Right kidney (tissue), 1 donor: ENCODE measurements at regions not wholly inside any gene's neighbourhood (a gene's known extent, or its start where the extent isn't known, plus 50 kb on each side); places are given as distances from the start of the nearest gene placed in this dataset.

Experiments used
- DNase-seq: peaks from one replicate; pipeline ENCODE4 v3.0.0-alpha.2; 2016

DNA sequence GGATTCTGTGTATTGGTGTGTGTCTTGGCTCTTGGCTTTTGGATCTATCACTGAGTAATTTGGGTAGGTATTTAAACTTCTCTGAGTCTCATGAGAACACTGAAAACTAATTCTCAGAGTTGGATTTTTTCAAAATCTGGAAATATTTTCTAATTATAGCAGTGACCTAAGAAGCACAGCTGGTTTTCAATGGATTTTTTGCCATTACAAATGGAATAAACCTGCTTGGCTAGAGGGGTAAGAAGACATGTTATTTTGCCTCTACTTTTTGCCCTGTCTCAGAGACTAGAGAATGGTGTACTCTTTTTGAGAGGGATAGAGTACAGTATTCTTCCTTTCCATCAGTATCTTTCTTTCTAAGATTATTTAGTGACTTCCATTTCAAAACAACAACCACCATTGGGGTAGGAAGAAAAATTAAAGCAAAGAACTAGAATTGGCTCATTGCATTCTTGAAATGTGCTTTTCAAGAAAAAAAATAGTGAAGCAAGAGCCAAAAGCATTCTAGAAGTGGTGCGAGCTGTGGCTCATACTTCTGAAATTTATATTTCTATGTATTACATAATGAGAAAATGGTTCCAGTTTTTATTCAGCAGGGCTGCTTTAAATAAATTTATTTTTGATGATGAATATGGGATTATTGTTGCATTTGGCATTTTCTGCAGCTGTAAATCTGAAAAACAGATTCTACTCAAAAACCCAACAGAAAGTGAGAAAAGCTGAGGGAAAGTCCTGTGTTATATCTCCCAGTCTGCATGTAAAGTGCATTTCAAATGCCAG is 850.2 kb upstream of the SLIT2 start:
- no peak for DNase-seq

DNA sequence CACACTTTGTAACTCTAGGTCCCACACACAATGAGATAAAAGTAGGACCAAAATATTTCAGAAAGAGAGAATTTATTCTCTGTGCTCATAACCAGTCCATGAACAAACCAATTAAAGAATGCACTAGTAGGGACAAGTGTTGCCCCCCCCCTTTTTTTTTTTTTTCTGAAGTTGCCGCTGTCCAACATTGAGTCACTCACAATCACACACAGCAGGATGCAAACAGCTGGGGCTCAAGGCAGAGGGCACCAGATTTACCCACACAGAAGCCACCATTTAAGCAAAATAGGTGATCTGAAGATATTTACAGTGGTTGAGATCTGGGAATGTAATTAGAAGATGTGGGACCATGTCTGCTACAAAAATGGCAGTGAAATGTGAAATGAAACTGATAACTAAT is 850.9 kb upstream of the SLIT2 start:
- no peak for DNase-seq

DNA sequence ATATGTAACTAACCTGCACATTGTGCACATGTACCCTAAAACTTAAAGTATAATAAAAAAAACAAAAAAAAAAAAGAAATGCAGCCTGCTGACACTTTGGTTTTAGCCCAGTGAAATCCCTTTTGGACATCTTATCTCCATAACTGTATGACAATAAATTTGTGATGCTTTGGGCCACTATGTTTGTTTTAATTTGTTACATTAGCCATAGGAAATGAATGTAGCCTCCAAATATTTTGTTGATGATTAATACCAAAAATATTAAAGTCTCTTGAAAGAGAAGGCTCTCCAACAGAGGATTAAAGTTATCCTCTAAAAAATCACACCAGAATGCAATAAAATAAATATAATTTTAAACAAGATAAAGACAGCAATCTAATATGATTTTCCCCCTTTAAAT is 852.7 kb upstream of the SLIT2 start:
- DNase-seq = no peak

DNA sequence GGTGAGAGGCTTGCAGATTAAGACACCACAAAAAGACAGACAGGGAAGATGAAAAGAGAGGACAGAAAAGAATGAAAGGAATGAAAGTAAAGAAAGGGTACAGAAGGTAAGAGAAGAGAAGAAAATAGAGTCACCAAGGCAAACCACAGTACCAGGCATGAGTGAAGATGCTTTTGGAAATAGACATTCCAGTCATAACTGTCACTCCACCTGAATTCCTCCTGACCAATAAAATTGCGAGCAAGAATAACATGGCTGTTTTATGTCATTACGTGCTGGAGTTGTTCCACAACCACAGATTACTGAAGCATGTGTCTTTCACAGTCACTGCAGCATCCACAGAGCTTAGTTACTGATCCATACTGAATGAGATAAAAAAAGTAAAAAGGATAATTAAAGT is 864.9 kb upstream of the SLIT2 start:
- no peak for DNase-seq

DNA sequence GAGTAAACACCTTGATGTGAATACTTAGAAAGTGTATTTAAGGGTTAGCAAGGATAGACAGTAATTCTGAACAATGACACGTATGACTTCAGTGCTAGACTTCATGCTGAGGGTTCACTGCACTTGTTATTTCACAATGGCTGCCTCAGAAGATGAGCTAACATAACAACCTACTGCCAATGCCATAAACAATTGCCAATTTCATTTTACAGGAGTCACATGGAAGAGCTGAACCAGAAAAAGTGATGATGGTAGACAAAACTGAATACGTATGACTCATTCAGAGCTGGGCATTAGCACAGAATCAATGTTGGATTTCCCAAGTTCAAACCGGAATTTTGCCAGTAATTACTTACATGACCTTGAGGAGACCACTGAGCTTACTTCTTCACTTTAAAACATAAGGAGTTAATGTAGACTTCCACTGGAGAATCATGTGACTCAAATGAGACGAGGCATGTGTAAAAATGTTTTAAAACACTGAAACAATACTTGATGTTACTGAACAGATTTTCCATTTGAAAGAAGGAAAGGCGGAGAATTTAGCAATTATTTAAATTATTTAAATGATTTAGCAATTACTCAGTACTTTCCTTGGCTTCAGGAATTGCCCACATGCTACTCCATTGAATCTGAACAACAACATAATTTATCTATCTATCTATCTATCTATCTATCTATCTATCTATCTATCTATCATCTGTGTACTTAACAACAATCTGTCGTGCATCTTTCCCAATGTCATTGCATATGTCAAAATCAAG is 868.5 kb upstream of the SLIT2 start:
- no peak for DNase-seq

DNA sequence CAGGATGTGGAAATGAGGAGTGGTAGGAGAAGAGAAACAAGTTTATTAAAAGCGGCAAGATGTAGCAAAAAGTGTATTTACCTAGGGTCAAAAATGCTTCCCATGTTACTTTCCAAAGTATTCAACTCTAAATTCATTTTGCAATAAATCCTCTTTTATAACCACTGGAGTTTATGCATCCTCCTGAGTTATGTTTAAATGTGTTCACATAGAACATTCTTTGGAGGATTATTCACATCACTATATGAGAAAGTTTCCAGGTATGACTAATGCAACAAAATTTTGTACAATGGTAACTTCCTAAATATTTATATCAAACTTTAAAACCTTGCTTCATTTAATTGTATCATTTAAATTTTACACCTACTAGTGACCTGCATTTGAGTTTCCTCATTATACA is 870.6 kb upstream of the SLIT2 start:
- DNase-seq = no peak

DNA sequence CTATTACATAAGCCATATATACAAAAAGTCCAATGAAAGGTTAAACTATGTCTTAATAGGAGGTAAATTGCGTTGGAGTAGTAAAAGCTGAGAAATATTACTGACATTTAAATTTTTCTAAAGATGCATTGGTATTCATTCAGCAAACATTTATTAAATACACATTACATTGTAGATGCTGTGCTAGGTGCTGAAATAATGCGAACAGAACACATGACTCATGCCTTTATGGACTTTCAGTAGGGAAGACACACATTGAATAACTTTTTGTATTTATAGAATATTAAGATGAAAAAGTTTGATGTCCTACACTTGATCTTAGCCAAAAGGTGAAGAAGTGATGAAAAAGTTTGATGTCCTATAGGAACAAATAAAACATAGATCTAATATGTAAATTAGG is 871.1 kb upstream of the SLIT2 start:
- DNase-seq = no peak

DNA sequence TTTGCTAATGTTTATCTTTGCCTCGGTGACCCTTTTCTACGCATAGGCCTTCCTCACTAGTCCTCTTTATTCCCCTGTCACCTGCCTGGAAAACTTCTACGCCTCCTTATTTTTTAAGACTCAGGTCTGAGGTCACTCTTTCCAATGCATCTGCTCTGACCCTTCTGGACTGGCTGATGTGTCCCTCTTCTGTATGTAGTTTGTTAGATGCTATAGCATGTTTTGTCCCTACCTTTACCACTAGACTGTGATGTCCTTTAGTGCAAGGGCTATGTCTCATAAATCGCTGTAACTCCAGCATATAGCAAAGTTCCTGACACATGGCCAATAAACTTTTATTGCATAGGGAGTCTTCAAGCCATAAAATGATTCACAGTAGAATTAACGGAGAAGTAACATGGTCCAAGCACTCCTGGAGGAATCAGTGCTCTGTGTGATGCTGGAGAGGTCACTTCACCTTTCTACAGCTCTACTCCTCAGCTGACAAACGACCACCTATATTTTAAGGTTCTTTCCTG is 872.5 kb upstream of the SLIT2 start:
- DNase-seq = peak; percentile 30

DNA sequence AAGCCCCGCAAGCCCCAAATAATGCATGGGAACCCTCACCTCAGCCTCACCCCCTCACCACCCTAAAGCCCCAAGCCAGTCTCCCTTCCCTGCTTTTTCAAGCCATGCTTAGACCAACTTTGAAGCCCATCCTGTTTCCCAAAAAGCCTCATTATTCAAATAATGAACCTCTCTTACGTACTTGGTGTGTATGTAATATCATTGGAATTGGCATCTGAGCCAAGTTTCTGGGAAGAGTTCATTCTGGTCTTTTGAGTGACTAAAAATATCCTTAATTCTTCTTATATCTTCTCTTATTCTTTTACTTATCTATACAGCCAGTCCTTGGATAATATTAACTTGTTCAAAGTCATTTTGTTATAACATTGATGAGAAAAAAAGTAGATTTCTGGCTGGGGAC is 875.8 kb upstream of the SLIT2 start:
- no peak for DNase-seq

DNA sequence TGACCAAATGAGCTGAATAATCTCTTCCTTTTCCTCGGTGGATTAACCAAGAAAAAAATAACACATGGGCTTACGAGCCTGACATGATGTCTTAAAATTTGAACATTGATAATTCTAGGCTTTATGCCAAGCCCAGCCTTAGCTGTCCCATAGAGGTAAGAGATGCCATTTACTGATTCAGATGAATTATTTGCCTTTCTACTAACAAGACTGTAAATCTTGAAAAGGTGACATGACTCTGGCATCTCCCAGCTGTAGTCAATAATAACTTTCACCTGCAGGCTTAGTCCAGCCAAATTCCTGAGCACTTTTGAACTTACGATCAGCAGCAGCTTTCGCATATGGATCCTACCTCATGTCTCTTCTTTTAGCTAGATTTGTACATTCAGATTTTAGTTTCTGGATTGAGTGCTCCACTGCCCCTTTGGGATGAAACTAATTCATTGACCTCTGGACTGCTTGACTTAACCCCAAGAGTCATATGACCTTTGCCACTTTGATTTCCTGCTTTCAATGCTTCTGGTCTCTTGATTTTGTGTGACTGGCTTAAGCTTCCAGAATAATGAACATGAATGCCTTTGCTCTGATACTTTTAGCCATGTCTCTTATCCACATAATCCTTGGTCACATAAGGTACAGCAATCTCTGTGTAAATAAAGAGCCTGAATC is 876.4 kb upstream of the SLIT2 start:
- no peak for DNase-seq

DNA sequence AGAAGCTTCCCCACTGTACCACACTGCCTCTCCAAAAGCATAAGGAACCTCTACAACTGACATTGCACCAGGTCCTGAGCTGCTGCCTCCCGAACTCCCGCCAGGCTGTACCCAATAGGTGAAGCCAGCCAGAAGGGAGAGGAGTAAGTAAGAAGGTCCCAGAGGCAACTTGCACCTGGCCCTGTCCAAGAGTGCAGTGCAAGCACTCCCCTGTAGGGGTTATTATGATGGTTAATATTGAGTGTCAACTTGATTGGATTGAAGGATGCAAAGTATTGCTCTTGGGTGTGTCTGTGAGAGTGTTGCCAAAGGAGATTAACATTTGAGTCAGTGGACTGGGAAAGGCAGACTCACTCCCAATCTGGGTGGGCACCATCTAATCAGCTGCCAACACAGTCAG is 879.3 kb upstream of the SLIT2 start:
- DNase-seq = no peak

DNA sequence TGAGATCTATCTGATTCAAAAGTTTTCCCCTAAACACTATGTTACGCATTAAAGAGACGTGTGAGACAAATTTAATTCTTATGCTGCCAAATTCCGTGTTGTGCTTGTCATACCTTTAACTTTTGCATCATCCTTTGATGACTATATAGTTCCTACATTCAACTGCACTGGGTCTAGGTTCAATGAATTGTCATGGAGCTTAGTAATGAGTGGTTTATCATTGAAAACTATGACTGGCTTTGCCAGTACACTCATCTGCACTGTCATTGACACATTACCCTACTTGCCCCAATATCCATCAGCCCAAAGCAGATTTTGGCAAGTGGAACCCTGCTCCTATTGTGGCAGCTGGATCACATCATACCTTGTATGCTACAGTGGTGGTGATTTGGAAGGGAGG is 882.9 kb upstream of the SLIT2 start:
- DNase-seq = no peak

DNA sequence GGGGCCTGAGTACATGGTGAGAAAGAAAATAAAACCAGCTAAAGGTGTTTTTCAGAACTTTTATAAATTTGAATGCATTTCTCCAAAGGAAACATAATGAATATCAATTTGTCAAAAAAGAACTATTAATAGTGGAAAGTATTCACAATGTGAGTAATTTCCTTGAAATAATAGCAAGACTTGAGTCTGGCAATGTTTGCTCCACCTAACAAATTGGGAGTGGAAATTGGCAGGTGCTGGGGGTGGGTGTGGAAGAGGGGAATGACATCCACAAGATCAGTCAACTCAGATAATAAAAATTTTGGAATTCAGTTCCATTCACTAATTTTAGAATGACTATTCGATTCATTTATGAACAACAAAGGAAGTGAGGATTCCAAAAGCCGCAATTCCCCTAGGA is 884.8 kb upstream of the SLIT2 start:
- no peak for DNase-seq

DNA sequence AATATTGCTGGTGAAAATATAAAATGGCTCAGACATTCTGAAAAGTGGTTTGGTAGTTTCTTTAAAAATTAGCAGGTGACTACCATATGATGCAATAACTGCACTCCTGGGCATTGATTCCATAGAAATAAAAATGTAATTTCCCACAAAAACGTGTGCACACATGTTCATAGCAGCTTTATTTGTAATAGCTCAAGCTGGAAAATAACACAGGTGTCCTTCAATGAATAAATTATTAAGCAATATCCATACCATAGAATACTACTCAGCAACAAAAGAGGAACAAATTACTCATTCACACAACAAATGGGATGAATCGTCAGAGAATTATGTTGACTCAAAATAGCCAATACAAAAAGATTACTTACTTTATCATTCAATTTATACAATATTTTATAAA is 893.7 kb upstream of the SLIT2 start:
- no peak for DNase-seq

DNA sequence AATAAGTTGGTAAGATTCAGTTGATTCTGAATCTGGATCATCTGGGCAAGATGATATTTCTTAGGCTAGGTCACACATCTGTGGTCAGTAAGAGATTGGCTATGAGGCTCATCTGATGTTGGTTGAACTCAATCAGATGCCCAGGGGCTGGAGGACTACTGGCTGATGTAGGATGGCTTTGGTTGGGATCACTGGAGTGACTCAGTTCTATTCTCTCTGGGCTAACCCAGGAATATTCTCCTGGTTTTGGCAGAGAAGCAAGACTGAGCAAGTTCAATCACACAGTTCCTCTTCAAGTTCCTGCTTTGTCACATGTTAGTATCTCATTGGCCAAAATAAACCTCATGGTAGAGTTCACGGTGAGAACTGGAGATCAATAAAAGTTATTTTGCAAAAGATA is 902.3 kb upstream of the SLIT2 start:
- no peak for DNase-seq

DNA sequence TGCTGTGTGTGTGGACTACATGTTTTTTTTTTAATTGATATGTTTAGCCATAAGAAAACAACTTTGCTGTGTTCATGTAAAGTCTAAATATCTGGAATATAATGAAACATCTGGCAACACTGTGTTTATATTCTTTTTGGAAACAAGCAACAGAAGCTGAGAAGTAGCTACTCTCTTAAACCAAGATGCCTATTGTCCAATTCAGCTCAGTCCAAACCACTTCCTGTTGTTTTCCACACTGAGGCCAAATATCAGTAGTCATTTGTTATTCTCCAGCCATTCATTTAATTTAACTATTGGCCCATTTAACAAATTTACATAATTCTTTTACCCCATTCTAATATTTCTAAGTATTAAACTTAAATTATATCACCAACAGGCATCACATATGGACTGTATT is 903.0 kb upstream of the SLIT2 start:
- no peak for DNase-seq

DNA sequence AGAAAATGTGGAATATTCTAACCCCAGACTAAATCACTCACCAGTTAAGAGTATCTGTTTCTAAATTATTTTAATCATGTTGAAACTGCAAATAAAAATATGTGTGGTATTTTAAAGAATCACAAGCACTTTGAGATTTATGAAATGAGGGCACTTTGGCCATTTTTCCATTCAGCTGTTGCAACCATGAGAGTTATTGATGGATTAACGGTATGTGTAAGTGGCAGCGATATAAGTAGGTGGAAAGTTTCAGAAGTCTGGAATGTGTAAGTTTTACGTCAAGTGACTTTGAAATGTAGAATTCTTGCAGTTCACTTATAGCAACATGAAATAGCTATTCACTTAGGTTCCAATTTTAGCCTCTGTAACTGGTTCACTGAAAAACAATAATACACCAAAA is 905.1 kb upstream of the SLIT2 start:
- DNase-seq = no peak

DNA sequence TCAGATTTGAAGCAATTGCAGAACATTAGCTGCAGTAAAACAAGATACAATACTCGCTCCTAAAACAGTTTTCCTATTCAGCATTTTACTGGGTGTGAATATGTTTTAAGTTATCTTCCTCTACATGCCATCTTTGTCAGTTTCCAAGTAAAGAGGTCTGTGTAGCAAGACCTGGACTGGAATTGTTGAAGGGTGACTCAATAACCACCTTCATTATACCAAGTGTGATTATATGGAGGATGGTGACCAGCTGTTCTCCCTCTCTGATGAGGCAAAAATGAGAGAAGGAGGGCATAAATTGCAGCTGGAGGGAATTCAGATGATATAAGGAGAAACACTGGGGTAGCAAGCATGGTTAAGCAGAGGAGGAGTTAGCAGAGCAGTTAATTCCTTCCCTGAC is 922.1 kb upstream of the SLIT2 start:
- DNase-seq = no peak

DNA sequence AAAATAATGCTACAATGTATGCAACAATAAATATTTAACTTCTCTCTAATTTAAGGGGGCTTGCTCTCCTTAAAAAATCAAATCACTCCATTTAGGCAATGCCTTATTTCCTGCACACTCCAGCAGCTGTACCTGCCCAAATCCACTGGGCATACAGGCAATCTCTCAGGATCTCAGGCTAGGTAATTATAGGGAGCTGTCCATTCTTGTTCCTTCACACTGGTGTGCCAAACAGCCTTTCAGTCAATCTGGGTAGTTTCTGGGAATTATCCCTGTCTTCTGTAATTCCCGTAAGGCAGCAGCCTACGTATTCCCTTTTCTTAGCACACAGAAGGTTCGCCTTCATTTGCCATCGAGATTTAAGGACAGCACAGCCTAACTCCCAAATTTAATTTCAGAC is 922.6 kb upstream of the SLIT2 start:
- no peak for DNase-seq

DNA sequence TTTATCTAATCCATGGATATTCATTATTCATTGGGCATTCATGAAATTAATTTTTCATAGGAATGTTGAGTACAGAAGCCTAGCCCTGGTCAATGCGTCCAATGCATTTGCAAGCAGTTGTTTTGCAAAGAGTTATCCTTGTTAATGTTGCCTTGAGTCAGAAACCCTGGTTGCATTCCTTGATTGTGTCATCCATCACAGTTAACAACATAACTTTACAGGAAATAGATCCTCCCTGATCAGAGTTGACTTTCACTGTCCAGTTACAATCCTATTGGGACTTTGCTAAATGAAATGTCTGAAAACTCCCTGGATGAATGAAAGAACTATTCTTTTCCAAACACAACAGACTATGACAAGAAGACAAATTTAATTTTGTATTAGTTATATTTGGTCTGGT is 924.3 kb upstream of the SLIT2 start:
- DNase-seq = no peak

DNA sequence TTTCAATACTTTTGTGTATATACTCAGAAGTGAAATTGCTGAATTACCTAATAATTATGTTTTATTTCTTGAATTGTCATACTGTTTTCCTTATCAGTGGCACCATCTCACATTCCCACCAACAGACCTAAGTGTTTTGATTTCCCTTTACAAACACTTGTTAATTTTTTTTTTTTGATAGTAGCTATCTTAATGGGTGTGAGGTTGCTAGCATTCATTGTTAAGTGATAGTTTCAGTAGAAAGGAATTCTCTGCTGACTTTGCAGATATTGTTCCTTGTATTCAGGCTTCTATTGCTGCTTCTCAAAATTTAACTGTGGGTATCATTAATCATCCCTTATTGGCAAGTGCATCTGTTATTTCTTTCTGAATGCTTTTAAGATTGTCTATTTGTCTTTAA is 927.5 kb upstream of the SLIT2 start:
- DNase-seq = no peak

DNA sequence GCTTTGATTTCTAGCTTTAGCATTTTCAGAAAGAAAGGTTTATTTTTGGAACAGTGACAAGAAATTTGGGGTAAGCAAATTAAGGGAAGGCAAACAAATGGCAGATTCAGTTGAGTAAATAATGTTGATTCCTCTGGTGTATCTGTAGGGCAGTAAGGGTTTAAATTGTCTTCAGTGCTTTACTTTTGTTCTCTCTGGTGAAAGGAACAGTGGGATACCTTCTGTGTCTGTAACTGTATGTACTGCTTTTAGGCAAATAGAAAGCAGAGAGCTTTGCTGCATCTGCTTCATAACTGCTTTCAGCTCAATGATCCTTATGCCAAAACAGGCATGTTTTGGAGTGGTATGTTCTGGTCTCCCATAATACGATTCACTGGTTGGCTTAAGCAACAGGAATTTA is 932.1 kb upstream of the SLIT2 start:
- DNase-seq = no peak

DNA sequence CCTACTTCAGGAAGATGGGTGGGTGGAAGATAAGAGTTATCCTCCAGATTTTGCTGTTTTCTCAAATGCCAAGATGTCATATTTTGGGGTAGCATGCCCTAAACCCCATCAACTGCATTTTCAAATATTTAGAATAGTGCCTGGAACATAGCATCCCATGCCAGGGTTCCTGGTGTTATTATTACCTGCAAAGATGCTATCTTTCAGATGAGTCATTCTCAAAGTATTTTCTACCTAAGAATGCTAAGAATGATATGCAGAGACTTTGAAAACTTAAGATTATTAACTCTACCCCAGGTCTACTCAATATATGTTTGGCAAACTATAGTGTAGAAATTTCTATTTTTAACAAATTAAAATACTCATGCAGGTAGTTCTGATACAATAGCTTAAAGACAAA is 934.3 kb upstream of the SLIT2 start:
- no peak for DNase-seq

DNA sequence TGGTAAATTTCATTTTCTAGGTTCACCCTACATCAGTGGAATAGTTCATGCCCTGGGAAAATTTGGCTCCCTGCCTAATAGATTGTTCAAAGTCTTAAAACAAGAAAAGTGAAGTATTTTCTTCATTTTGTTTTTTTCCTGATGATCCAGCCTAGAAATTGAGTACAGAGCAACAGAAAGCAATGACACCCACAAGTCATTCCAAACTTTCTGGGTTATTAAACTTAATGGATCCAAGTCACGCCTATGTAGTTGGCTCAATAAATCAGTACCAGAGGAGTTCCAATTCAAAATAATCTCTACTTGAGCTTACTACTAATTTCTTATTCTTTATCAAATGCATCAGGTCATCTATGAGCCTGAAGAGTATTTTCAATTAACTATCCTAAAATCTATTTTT is 937.6 kb upstream of the SLIT2 start:
- DNase-seq = no peak
